Fibroblast of pulmonary artery (primary cell): ENCODE measurements at regions not wholly inside any gene's neighbourhood (a gene's known extent, or its start where the extent isn't known, plus 50 kb on each side); places are given as distances from the start of the nearest gene placed in this dataset.

ENCODE experiments used
- DNase-seq: peaks from one replicate; pipeline ENCODE4 v3.0.0-alpha.2; 2010; ENCODE audit warnings: low read depth
- H3K4me3 ChIP-seq: replicated peaks from 2 replicates; pipeline ENCODE4 v1.5.1; 2011; ENCODE audit warnings: low read depth, mild to moderate bottlenecking, control low read depth, low read length, moderate library complexity
- TF ChIP-seq, protein P1 (sequence below): IDR thresholded peaks from 2 replicates; pipeline ENCODE4 v1.5.1; 2011; ENCODE audit warnings: mild to moderate bottlenecking, control low read depth, low read length, inconsistent platforms; ENCODE audit errors: missing control alignments

- TF ChIP-seq, protein P1, sequence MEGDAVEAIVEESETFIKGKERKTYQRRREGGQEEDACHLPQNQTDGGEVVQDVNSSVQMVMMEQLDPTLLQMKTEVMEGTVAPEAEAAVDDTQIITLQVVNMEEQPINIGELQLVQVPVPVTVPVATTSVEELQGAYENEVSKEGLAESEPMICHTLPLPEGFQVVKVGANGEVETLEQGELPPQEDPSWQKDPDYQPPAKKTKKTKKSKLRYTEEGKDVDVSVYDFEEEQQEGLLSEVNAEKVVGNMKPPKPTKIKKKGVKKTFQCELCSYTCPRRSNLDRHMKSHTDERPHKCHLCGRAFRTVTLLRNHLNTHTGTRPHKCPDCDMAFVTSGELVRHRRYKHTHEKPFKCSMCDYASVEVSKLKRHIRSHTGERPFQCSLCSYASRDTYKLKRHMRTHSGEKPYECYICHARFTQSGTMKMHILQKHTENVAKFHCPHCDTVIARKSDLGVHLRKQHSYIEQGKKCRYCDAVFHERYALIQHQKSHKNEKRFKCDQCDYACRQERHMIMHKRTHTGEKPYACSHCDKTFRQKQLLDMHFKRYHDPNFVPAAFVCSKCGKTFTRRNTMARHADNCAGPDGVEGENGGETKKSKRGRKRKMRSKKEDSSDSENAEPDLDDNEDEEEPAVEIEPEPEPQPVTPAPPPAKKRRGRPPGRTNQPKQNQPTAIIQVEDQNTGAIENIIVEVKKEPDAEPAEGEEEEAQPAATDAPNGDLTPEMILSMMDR: no peak
- no peak overlapping the region for H3K4me3 ChIP-seq
- no peak for DNase-seq
Measured at GRCh38 chr5:158007336-158007735, 148.4 kb upstream of the CLINT1 start.

- DNase-seq: no peak
- no peak overlapping the region for H3K4me3 ChIP-seq
- TF ChIP-seq, protein P1: no peak
Measured at GRCh38 chr5:157999696-158000095, 140.8 kb upstream of the CLINT1 start.

- H3K4me3 ChIP-seq: no peak overlapping the region
- no peak for DNase-seq
- TF ChIP-seq, protein P1: no peak
Measured at GRCh38 chr5:157997991-157998504, 139.1 kb upstream of the CLINT1 start.

DNA sequence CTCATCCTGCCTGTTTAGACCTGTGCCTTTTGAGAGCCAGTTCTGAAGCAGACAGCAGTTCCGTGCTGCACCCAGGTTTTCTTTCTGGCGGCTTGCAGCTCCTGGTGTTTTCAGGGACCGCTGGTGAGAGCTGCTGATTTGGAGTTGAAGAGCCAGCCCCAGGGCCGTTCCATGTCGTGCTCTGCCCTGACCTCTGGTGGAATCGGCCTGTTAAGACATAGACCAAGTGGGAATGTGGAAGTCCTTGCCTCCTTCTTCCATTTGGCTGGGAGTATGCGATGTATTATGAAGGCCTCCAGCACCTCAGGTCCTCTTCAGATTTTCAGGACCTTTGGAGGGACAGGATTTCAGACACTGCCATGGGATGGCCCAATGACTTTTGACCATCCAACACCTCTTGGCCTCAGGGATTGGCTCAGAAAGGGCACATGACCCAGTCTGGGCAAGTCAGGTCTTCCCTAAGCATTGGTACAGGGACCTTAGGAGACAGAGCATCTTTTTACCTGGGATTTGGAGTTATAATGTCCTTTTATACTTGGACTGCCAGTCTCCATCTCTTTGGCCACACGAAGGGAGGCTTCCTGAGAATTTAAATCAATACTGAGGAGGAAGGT is 136.1 kb upstream of the CLINT1 start:
- TF ChIP-seq, protein P1: peak; percentile 77
- DNase-seq: peak; percentile 72
- H3K4me3 ChIP-seq: no peak overlapping the region

- TF ChIP-seq, protein P1: no peak
- DNase-seq: no peak
- no peak overlapping the region for H3K4me3 ChIP-seq
Measured at GRCh38 chr5:157993986-157994691, 135.2 kb upstream of the CLINT1 start.

- H3K4me3 ChIP-seq: no peak overlapping the region
- no peak for DNase-seq
- TF ChIP-seq, protein P1: no peak
Measured at GRCh38 chr5:157993201-157993600, 134.3 kb upstream of the CLINT1 start.
